ENCODE measurements at regions not wholly inside any gene's neighbourhood (a gene's known extent, or its start where the extent isn't known, plus 50 kb on each side); places are given as distances from the start of the nearest gene placed in this dataset.

DNA sequence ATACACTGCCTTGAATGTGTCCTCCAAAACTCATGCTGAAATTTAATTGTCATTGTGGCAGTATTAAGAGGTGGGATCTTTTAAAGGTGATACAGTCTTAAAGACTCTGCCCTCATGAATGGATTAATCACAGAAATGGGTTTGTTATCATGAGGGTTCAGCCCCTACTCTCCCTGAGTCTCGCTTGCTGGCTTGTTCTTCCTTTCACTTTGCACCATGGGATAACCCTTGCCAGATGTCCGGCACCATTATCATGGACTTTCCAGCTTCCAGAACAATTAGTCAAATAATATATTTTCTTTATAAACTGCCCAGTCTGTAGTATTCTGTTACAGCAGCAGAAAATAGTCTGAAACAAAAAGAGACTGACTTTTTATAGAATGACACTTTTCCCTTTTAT is 67.9 kb upstream of the TENT5A start:
- Histone ChIP-seq H3K27ac (peak overlapping the region in 3 of 5 donors; percentile 2 to 68 (median 40)), H3K4me3 (no peak overlapping the region), H3K4me1 (peaks cover 0 to 20% (median 13%) of the 10 kb centered on the region in 4 donors), H3K36me3 (no peaks in the 10 kb centered on the region), H3K27me3 (no peaks in the 10 kb centered on the region), H3K9me3 (no peaks in the 10 kb centered on the region)
- no peak for TF ChIP-seq EP300 (IDR thresholded peaks at IDR 0.05)
- no peak for TF ChIP-seq POLR2AphosphoS5 (IDR thresholded peaks at IDR 0.05)
- TF ChIP-seq POLR2A (IDR thresholded peaks at IDR 0.05): no peak
- TF ChIP-seq, protein P1, sequence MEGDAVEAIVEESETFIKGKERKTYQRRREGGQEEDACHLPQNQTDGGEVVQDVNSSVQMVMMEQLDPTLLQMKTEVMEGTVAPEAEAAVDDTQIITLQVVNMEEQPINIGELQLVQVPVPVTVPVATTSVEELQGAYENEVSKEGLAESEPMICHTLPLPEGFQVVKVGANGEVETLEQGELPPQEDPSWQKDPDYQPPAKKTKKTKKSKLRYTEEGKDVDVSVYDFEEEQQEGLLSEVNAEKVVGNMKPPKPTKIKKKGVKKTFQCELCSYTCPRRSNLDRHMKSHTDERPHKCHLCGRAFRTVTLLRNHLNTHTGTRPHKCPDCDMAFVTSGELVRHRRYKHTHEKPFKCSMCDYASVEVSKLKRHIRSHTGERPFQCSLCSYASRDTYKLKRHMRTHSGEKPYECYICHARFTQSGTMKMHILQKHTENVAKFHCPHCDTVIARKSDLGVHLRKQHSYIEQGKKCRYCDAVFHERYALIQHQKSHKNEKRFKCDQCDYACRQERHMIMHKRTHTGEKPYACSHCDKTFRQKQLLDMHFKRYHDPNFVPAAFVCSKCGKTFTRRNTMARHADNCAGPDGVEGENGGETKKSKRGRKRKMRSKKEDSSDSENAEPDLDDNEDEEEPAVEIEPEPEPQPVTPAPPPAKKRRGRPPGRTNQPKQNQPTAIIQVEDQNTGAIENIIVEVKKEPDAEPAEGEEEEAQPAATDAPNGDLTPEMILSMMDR (IDR thresholded peaks at IDR 0.05): no peak
- intact Hi-C loops (cut with DNase I; ENCODE audit: low total_unique reads): no loop called here
- DNase-seq: no peak
- 28 to 58% (median 50%) methylated on average over 2 of the region's 2 CpGs for WGBS, 5 donors

DNA sequence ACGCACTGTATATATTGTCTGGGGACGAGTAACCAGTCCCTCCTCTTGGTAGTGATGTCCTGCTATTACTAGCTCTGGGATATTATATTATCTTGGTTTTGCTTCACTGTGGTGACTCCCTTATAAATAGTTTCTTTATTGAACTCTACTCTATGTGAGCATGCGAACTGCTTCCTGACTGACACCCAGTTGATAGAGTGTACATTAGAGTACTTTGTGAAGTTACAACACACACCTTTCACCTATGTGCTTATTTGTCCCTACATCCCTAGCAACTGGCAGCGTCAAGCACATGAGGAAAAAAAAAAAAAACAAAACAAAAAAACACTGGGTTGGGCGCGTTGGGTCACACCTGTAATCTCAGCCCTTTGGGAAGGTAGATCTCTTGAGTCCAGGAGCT is 67.3 kb upstream of the TENT5A start:
- H3K36me3 ChIP-seq: no peaks in the 10 kb centered on the region
- intact Hi-C loops (cut with DNase I; ENCODE audit: low total_unique reads): no loop called here
- peak overlapping the region in 1 of 5 donors; percentile 16 for H3K27ac ChIP-seq
- no peaks in the 10 kb centered on the region for H3K27me3 ChIP-seq
- H3K9me3 ChIP-seq: no peaks in the 10 kb centered on the region
- H3K4me3 ChIP-seq: no peak overlapping the region
- TF ChIP-seq POLR2AphosphoS5 (IDR thresholded peaks at IDR 0.05) (no peak), EP300 (IDR thresholded peaks at IDR 0.05) (no peak), POLR2A (IDR thresholded peaks at IDR 0.05) (no peak)
- TF ChIP-seq, protein P1 (IDR thresholded peaks at IDR 0.05): no peak
- H3K4me1 ChIP-seq: peaks cover 0 to 20% (median 13%) of the 10 kb centered on the region in 4 donors
- 82 to 95% (median 89%) methylated on average over 6 of the region's 6 CpGs for WGBS, 5 donors
- no peak for DNase-seq

DNA sequence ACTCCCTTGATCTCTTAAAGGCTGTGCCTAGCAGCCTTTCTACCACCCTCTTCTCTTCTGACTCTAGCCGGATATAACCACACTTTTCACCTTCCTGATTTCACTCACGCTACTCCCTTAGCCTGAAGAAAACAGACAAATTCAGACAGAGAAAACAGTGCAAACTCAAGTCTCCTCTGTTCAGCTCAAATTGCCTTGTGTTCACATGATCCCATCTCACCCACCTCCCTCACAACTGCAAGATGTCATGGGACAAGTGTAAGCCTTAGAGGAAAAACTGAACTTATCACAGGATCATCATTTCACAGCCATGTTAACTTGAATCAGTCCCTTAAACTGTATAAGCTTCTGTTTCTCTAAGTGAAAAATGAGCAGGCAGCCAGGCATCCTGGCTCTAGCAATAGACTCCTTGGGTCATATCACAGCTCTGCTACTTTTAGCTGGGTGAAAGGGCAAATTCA is 66.5 kb upstream of the TENT5A start:
- no peak overlapping the region for H3K4me3 ChIP-seq
- no peaks in the 10 kb centered on the region for H3K36me3 ChIP-seq
- peaks cover 0 to 20% (median 13%) of the 10 kb centered on the region in 4 donors for H3K4me1 ChIP-seq
- 61 to 83% (median 75%) methylated on average over 2 of the region's 2 CpGs for WGBS, 5 donors
- intact Hi-C loops (cut with DNase I; ENCODE audit: low total_unique reads): no loop called here
- peak overlapping the region in 1 of 5 donors; percentile 16 for H3K27ac ChIP-seq
- no peak for DNase-seq
- no peaks in the 10 kb centered on the region for H3K27me3 ChIP-seq
- TF ChIP-seq EP300 (IDR thresholded peaks at IDR 0.05) (no peak), POLR2A (IDR thresholded peaks at IDR 0.05) (no peak), POLR2AphosphoS5 (IDR thresholded peaks at IDR 0.05) (no peak)
- TF ChIP-seq, protein P1 (IDR thresholded peaks at IDR 0.05): no peak
- H3K9me3 ChIP-seq: no peaks in the 10 kb centered on the region

DNA sequence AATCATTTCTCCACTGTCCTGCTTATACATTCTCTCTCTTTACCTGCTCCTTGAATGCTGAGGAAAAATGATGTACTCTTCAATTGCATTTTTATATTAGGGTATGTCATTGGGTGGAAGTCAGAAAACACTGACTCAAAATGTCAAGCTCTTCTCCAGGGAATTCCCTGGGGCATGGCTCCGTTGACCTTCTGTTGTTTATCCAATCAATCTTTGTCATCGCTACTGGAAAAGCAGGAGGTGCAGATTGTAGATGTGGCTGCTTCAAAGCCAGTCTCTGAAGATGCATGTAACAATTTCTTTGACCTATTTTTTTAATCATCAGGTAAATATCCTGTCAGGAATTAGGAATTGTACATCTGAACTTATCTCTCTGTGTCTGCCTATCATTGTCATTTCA is 63.9 kb upstream of the TENT5A start:
- Histone ChIP-seq H3K4me3 (no peak overlapping the region), H3K27ac (no peak overlapping the region), H3K36me3 (no peaks in the 10 kb centered on the region), H3K4me1 (peaks cover 0 to 11% (median 9%) of the 10 kb centered on the region in 4 donors), H3K9me3 (no peaks in the 10 kb centered on the region), H3K27me3 (no peaks in the 10 kb centered on the region)
- 60 to 76% (median 72%) methylated on average over 2 of the region's 2 CpGs for WGBS, 5 donors
- intact Hi-C loops (cut with DNase I; ENCODE audit: low total_unique reads): no loop called here
- DNase-seq: no peak
- TF ChIP-seq, protein P1 (IDR thresholded peaks at IDR 0.05): no peak
- TF ChIP-seq POLR2A (IDR thresholded peaks at IDR 0.05) (no peak), EP300 (IDR thresholded peaks at IDR 0.05) (no peak), POLR2AphosphoS5 (IDR thresholded peaks at IDR 0.05) (no peak)
